Vagina (tissue), 2 donors: ENCODE measurements at regions not wholly inside any gene's neighbourhood (a gene's known extent, or its start where the extent isn't known, plus 50 kb on each side); places are given as distances from the start of the nearest gene placed in this dataset.
"Not testable (repeated sequence)": the region's sequence is repeated elsewhere in the genome, so short reads cannot be mapped to it uniquely, and the experiment has no call there.

Experiments
- DNase-seq, 2 donors: peaks; one replicate each; pipeline ENCODE4 v3.0.0-alpha.2; 2017; ENCODE audit errors: extremely low spot score in 2 of 2
- H3K27ac ChIP-seq: fragments of 200-600 bp; sonication (generic); one replicate; pipeline ENCODE4 v1.5.1; 2019
- H3K27me3 ChIP-seq: fragments of 200-600 bp; sonication (generic); one replicate; pipeline ENCODE4 v1.5.1; 2019
- H3K36me3 ChIP-seq, 2 donors: fragments of 200-600 bp; sonication (generic); one replicate each; pipeline ENCODE4 v1.5.1; 2017 to 2019
- H3K4me1 ChIP-seq: fragments of 200-600 bp; sonication (generic); one replicate; pipeline ENCODE4 v1.5.1; 2019
- H3K4me3 ChIP-seq, 2 donors: fragments of 200-600 bp; sonication (generic); 1 replicate in 1 of 2; 2 replicates in 1 of 2; pipeline ENCODE4 v1.5.1; 2016 to 2019
- H3K9me3 ChIP-seq: fragments of 200-600 bp; sonication (generic); one replicate; pipeline ENCODE4 v1.5.1; 2019
- CTCF ChIP-seq, 3 experiments: fragments of 450-650 bp in 2 of 3; fragments of 200-600 bp in 1 of 3; sonication (generic) in 1 of 3; IDR thresholded peaks; one replicate each; pipeline ENCODE4 v1.5.1; 2017 to 2019; ENCODE audit warnings: antibody characterized with exemption in 3 of 3, mild to moderate bottlenecking in 2 of 3, moderate library complexity in 2 of 3
- POLR2A ChIP-seq, 2 donors: fragments of 450-650 bp; IDR thresholded peaks; one replicate each; pipeline ENCODE4 v1.6.1; 2017; ENCODE audit warnings: antibody characterized with exemption in 2 of 2, mild to moderate bottlenecking in 2 of 2, moderate library complexity in 2 of 2
- POLR2AphosphoS5 ChIP-seq, 2 donors: sonication (generic); formaldehyde crosslinking; IDR thresholded peaks; one replicate each; pipeline ENCODE4 v1.9.0; 2017; ENCODE audit warnings: antibody characterized with exemption in 2 of 2, mild to moderate bottlenecking in 2 of 2, low read depth in 1 of 2; ENCODE audit not compliant: insufficient read depth in 1 of 2
- intact Hi-C: fragments of 100-400 bp; cut with DNase I; formaldehyde crosslinking; loops from one replicate; pipeline ENCODE4 v1.15.1; 2023

- TF ChIP-seq CTCF (IDR thresholded peaks at IDR 0.05): no peak
- no peak for TF ChIP-seq POLR2AphosphoS5 (IDR thresholded peaks at IDR 0.05; ENCODE audit: insufficient read depth in 1 of 2, low read depth in 1 of 2)
- no peak for TF ChIP-seq POLR2A (IDR thresholded peaks at IDR 0.05)
- DNase-seq: no peak
- Histone ChIP-seq H3K9me3 (peaks cover 5% of the 10 kb centered on the region), H3K27ac (no peak overlapping the region), H3K27me3 (no peaks in the 10 kb centered on the region), H3K4me1 (no peaks in the 10 kb centered on the region), H3K4me3 (no peak overlapping the region), H3K36me3 (no peaks in the 10 kb centered on the region)
- intact Hi-C loops: no loop called here
Measured at GRCh38 chr9:85471791-85472190, 270.0 kb downstream of the AGTPBP1 start.

DNA sequence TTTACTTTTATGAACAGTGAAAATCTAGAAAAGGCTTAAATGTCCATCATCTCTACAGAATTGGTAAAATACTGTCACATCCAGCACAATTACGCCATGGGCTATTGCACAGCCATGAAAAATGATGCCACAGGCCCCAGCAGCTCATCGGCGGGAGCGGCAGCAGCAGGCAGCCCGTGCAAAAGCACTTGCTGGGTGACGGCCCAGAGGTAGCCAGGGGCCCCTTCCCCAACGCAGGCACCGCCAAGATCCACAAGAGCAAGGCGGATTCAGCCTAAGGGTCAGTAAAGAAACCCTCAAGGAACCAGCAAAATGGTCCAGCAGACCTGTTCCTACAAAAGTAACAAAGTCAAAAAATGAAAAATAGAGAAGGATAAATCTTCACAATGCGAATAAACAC, 272.7 kb downstream of the AGTPBP1 start:
- Histone ChIP-seq H3K4me1 (no peaks in the 10 kb centered on the region), H3K36me3 (no peaks in the 10 kb centered on the region), H3K9me3 (no peaks in the 10 kb centered on the region), H3K27me3 (no peaks in the 10 kb centered on the region), H3K27ac (no peak overlapping the region), H3K4me3 (no peak overlapping the region)
- no peak for DNase-seq
- intact Hi-C loops: no loop called here
- no peak for TF ChIP-seq POLR2AphosphoS5 (IDR thresholded peaks at IDR 0.05; ENCODE audit: insufficient read depth in 1 of 2, low read depth in 1 of 2)
- no peak for TF ChIP-seq POLR2A (IDR thresholded peaks at IDR 0.05)
- no peak for TF ChIP-seq CTCF (IDR thresholded peaks at IDR 0.05)

DNA sequence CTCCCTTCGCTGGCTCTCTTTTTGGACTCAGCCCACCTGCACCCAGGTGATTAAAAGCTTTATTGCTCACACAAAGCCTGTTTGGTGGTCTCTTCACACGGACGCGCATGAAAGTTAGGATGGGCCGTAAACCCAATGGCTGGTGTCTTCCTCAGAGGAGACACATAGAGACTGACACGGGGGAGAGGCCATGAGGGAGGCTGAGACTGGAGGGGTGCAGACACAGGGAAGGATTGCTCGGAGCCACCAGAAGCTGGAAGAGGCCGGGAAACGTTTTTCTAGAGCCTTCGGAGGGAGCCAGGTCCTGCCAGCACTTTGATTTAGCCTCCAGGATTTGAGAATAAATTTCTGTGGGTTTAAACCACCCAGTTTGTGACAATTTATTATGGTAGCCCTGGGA, 274.9 kb downstream of the AGTPBP1 start:
- DNase-seq: no peak
- H3K4me3 ChIP-seq: no peak overlapping the region
- no peak overlapping the region for H3K27ac ChIP-seq
- intact Hi-C loops: no loop called here
- TF ChIP-seq POLR2A (IDR thresholded peaks at IDR 0.05): no peak
- TF ChIP-seq CTCF (IDR thresholded peaks at IDR 0.05): no peak
- no peak for TF ChIP-seq POLR2AphosphoS5 (IDR thresholded peaks at IDR 0.05; ENCODE audit: insufficient read depth in 1 of 2, low read depth in 1 of 2)
- H3K9me3 ChIP-seq: no peaks in the 10 kb centered on the region
- no peaks in the 10 kb centered on the region for H3K36me3 ChIP-seq
- no peaks in the 10 kb centered on the region for H3K4me1 ChIP-seq
- no peaks in the 10 kb centered on the region for H3K27me3 ChIP-seq

DNA sequence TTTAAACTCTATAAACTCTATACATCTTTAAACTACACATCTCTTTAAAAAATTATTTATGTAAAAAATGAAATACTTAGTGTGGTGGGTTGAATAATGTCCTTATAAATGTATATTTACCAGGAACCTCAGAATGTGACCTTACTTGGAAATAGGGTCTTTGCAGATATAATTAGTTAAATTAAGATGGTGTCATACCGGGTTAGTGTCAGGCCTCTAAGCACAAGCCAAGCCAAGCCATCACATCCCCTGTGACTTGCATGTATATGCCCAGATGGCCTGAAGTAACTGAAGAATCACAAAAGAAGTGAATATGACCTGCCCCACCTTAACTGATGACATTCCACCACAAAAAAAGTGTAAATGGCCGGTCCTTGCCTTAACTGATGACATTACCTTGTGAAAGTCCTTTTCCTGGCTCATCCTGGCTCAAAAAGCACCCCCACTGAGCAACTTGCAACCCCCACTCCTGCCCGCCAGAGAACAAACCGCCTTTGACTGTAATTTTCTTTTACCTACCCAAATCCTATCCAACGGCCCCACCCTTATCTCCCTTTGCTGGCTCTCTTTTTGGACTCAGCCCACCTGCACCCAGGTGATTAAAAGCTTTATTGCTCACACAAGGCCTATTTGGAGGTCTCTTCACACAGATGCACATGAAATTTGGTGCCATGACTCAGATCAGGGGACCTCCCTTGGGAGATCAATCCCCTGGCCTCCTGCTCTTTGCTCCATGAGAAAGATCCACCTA, 283.5 kb downstream of the AGTPBP1 start:
- H3K4me3 ChIP-seq, H3K9me3 ChIP-seq, intact Hi-C loops, H3K4me1 ChIP-seq, H3K27me3 ChIP-seq, H3K36me3 ChIP-seq, H3K27ac ChIP-seq, DNase-seq: not testable (repeated sequence)

DNA sequence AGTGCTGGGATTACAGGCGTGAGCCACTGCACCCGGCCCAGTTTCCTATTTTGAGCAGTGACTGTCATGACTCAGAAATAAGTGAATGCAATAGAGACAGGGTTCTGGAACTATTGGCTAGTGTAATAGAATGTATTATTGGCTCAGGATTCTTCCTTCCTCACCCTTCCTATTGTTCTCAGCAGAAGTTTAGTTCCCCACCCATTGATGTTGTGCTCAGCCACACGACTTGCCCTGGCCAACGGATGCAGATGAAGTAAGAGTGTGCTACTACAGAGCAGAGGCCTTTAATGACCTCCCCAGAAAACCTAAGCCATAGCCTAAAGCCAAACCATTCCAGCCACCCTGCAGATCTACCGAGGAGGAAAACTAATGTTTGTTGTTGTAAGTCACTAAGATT, 287.9 kb downstream of the AGTPBP1 start:
- TF ChIP-seq CTCF (IDR thresholded peaks at IDR 0.05) (no peak), POLR2A (IDR thresholded peaks at IDR 0.05) (no peak), POLR2AphosphoS5 (IDR thresholded peaks at IDR 0.05; ENCODE audit: insufficient read depth in 1 of 2, low read depth in 1 of 2) (no peak)
- H3K36me3 ChIP-seq: no peaks in the 10 kb centered on the region
- H3K4me1 ChIP-seq: no peaks in the 10 kb centered on the region
- H3K4me3 ChIP-seq: no peak overlapping the region
- no peak for DNase-seq
- intact Hi-C loops: no loop called here
- H3K27ac ChIP-seq: no peak overlapping the region
- no peaks in the 10 kb centered on the region for H3K27me3 ChIP-seq
- H3K9me3 ChIP-seq: no peaks in the 10 kb centered on the region
